Neural progenitor cell (in vitro differentiated cells): ENCODE measurements at regions not wholly inside any gene's neighbourhood (a gene's known extent, or its start where the extent isn't known, plus 50 kb on each side); places are given as distances from the start of the nearest gene placed in this dataset.

Source experiments
- EZH2phosphoT487 ChIP-seq: fragments of 200-600 bp; sonication (generic); IDR thresholded peaks from 2 replicates; pipeline ENCODE4 v1.6.1; 2017; ENCODE audit warnings: antibody characterized with exemption
- TF ChIP-seq, protein P1 (sequence below): fragments of 200-600 bp; sonication (generic); IDR thresholded peaks from 2 replicates; pipeline ENCODE4 v1.5.1; 2017; ENCODE audit warnings: antibody characterized with exemption, mild to moderate bottlenecking

DNA sequence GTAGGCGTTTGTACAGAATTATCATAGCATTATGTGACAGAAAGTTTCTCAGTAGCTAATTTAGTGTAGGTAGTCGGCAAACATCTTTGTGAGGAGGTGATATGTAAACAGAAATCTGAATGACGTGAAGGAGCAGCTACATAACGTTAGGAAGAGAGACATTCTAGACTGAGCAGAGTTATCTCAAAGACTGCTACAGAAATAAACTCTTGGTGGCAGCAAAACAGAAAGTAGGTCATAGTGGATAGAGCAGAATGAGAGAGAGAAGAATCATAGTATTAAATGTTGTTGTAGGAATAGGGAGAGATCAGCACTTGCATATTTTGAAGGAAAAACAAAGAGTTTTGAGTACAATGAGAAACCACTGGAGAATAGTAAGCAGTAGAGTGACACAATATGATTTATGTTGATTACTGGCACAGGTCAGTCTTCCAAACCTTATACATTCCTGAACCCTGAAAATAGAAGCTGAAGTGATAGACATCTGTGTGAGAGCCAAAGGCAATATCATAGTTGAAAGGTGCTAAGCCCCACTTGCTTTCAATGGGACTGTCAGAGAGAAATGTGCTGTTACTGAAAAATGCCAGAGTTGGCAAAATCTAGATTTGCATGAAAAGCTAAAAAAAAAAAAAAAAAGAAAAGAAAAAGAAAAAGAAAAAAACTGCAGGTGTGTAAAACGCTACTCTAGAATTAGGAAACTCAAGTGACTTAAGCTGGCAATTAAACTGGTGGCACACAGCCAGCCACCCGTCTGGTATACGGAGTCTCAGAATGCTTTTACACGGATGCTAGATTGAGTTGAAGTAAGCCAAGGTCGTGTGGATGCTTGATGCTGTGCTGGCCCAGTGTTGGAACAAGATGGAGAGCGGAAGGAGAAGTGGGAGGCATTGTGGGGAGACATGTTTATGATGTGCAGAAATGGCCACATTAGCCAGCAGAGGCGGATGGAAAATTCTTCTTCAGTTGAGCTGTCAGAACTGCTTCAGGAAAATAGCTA is 750.2 kb upstream of the HS3ST1 start:
- TF ChIP-seq, protein P1, sequence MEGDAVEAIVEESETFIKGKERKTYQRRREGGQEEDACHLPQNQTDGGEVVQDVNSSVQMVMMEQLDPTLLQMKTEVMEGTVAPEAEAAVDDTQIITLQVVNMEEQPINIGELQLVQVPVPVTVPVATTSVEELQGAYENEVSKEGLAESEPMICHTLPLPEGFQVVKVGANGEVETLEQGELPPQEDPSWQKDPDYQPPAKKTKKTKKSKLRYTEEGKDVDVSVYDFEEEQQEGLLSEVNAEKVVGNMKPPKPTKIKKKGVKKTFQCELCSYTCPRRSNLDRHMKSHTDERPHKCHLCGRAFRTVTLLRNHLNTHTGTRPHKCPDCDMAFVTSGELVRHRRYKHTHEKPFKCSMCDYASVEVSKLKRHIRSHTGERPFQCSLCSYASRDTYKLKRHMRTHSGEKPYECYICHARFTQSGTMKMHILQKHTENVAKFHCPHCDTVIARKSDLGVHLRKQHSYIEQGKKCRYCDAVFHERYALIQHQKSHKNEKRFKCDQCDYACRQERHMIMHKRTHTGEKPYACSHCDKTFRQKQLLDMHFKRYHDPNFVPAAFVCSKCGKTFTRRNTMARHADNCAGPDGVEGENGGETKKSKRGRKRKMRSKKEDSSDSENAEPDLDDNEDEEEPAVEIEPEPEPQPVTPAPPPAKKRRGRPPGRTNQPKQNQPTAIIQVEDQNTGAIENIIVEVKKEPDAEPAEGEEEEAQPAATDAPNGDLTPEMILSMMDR = no peak
- no peak for TF ChIP-seq EZH2phosphoT487
